VCaP (cell line): ENCODE measurements at regions not wholly inside any gene's neighbourhood (a gene's known extent, or its start where the extent isn't known, plus 50 kb on each side); places are given as distances from the start of the nearest gene placed in this dataset.

Source experiments
- H3K27ac ChIP-seq: fragments of 450-650 bp; 2 replicates; pipeline ENCODE4 v1.5.1; 2017
- TF ChIP-seq, protein P1 (sequence below): fragments of 450-650 bp; conservative IDR thresholded peaks from 2 replicates; pipeline ENCODE4 v1.5.1; 2017; ENCODE audit warnings: mild to moderate bottlenecking, moderate library complexity

DNA sequence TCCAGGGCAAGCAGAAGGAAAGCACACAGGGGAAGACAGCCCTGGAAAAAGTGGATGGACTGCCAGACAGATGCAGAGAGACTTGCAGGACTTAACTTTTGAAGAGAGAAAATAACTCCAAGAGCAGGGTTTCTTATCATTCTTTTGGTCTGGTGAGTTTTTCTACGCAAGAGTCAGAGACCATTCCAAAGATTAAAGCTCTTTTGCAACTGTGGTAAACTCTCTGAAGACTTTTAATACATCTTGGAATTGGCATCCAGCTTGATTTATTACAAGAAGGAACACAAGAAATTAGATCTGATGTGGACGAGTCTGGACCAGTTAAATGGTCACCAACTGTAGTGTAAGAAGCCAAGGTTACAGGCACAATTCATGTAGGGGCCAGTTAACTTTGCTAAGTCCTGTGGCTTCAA is 153.4 kb downstream of the SIPA1L2 start:
- TF ChIP-seq, protein P1, sequence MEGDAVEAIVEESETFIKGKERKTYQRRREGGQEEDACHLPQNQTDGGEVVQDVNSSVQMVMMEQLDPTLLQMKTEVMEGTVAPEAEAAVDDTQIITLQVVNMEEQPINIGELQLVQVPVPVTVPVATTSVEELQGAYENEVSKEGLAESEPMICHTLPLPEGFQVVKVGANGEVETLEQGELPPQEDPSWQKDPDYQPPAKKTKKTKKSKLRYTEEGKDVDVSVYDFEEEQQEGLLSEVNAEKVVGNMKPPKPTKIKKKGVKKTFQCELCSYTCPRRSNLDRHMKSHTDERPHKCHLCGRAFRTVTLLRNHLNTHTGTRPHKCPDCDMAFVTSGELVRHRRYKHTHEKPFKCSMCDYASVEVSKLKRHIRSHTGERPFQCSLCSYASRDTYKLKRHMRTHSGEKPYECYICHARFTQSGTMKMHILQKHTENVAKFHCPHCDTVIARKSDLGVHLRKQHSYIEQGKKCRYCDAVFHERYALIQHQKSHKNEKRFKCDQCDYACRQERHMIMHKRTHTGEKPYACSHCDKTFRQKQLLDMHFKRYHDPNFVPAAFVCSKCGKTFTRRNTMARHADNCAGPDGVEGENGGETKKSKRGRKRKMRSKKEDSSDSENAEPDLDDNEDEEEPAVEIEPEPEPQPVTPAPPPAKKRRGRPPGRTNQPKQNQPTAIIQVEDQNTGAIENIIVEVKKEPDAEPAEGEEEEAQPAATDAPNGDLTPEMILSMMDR = no peak
- no peak overlapping the region for H3K27ac ChIP-seq

DNA sequence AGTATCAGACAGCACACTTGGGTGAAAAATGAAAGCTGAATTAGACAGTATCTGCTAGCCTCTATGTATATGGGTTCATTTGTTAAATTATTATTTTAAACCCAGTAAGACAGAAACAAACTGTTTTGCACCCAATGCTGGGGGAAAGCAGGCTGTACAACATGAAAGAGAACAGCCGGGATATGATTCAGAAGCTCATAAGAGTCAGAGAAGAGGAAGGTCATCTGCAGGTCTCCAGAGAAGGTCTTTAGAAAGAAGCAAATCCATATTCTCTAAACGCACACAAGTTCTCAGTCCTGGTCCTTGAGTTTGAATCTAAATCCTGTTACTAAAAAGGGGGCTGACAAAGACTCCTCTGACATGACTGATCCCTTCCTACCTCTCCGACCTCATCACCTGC is 155.1 kb downstream of the SIPA1L2 start:
- TF ChIP-seq, protein P1 = no peak
- H3K27ac ChIP-seq = no peak overlapping the region

DNA sequence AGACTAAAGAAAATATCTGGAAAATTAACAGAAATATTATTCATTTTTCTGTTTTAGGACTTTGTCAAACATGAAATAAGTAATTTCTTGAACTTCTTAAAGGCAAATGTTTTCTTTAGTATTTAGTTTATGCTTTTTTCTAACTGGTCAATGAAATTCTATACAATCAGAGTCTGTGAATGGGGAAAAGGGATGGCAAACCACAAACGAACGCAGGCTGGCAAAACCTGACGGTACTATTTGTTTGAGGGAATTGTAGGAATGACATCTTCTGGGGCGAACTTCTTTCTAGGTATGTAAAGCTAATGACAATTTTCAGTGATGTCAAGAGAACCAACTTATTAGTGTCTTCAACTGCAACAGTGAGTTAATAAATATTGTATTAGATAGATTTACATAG is 156.0 kb downstream of the SIPA1L2 start:
- H3K27ac ChIP-seq = no peak overlapping the region
- TF ChIP-seq, protein P1 = no peak

DNA sequence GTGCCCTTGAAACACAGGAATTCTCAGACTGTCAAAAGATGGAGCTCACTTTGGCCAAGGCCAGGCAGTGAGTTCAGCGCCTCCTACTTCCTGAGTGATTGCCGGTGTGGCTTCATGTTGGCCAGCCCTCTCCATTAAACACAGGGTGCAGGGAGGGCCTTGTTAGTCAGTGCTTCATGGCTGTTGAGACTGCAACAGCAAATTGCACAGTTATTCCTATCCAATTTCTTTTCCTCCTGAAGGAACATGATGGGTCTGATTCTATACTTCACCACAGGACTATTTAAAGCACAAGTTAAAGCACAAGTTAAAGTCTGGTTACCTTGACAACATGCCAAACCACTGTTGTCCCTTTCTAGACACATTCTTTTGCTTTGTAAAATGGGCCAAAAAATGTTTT is 156.6 kb downstream of the SIPA1L2 start:
- TF ChIP-seq, protein P1 = no peak
- H3K27ac ChIP-seq = no peak overlapping the region

DNA sequence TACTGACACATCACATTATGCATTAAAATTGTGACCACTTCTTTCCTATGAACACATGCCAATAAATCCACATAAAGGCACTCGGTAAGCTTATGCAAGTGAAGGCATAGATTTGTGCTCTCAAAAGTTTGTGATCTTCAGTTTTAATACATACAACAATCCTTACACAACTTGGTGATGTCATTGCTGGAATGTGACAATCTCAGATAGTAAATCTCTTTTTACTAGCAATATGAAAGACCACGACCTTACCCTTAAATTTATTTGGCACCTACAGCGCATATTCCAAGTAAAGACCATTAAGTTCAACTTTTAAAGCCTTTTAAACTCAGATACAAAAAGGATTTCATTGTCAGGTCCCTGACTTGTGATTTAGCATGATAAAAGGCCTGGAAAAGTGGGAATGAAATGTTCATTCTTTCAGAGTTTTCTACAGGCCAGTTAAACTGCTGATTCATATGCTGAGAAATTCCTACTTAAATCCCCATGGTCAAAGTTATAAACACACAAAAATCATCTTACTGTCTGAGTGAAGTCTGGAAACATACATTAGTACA is 157.4 kb downstream of the SIPA1L2 start:
- H3K27ac ChIP-seq = no peak overlapping the region
- TF ChIP-seq, protein P1 = no peak

DNA sequence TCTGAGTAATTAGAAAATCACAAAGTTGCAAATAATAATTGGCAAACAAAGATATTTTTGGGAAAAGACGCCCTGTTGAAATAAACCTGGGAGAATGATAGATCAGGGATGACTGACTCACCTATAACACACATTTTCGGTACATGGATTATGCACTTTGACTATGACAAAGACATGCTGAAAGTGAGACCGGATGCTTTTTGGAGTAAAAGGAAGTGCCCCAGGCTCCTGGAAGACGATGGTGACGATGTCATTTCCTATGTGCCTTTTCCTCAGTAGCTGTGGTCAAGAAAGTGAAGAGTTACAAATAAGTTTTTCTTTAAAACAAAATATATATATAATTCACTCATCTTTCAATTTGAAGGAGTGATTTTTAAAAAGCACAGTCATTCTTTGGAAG is 158.7 kb downstream of the SIPA1L2 start:
- TF ChIP-seq, protein P1 = no peak
- H3K27ac ChIP-seq = no peak overlapping the region

DNA sequence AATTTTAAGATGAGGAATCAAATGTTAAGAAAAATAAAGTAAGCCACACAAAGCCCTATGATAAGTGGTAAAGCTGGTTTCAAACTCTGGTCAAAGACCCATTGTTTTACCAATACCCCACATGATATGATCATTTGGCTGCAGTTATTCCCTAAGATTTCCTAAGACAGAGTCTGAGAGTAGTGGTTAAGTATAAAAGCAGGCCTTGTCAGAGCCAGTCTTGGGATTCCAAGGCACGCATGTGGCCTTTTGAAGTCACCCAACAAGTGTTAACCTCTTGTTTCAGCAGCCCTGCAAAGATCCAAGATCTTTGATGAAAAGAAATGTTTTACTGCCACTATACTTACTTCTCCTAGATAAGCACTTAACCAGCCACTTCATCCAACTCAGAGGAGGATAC is 159.2 kb downstream of the SIPA1L2 start:
- TF ChIP-seq, protein P1 = no peak
- no peak overlapping the region for H3K27ac ChIP-seq
